NCI-H2029 treated with DMSO at 0.1 percent for 48 hours (cell line): ENCODE measurements at regions not wholly inside any gene's neighbourhood (a gene's known extent, or its start where the extent isn't known, plus 50 kb on each side); places are given as distances from the start of the nearest gene placed in this dataset.

Experiments
- DNase-seq: peaks from one replicate; lab custom pipeline; 2025; lab: John Stamatoyannopoulos, UW

- no peak for DNase-seq
These were observed 359.7 kb upstream of the PCDH15 start for GRCh38 chr10:55160655-55161283.

- no peak for DNase-seq
These were observed 357.6 kb upstream of the PCDH15 start for GRCh38 chr10:55158633-55159032.

- DNase-seq, result no peak
These were observed 345.0 kb upstream of the PCDH15 start for GRCh38 chr10:55146032-55146431.

GRCh38 chr10:55144001-55144400 is 343.0 kb upstream of the PCDH15 start:
- DNase-seq, result no peak

- no peak for DNase-seq
These were observed 340.9 kb upstream of the PCDH15 start for GRCh38 chr10:55141892-55142291.

GRCh38 chr10:55137063-55137462 is 336.0 kb upstream of the PCDH15 start:
- no peak for DNase-seq

- DNase-seq, result no peak
These were observed 303.7 kb upstream of the PCDH15 start for GRCh38 chr10:55104738-55105137.

- DNase-seq, result no peak
These were observed 297.4 kb upstream of the PCDH15 start for GRCh38 chr10:55098452-55098851.

- DNase-seq, result no peak
These were observed 290.8 kb upstream of the PCDH15 start for GRCh38 chr10:55091691-55092328.

GRCh38 chr10:55078121-55078520 is 277.1 kb upstream of the PCDH15 start:
- no peak for DNase-seq

- DNase-seq, result no peak
These were observed 264.2 kb upstream of the PCDH15 start for GRCh38 chr10:55065185-55065584.

GRCh38 chr10:55063811-55064210 is 262.8 kb upstream of the PCDH15 start:
- DNase-seq, result no peak

- no peak for DNase-seq
These were observed 261.3 kb upstream of the PCDH15 start for GRCh38 chr10:55062349-55062748.

- DNase-seq, result no peak
These were observed 257.8 kb upstream of the PCDH15 start for GRCh38 chr10:55058800-55059199.

- DNase-seq, result no peak
These were observed 250.5 kb upstream of the PCDH15 start for GRCh38 chr10:55051515-55051914.

- DNase-seq, result no peak
These were observed 247.9 kb upstream of the PCDH15 start for GRCh38 chr10:55048830-55049498.

GRCh38 chr10:55043540-55043939 is 242.5 kb upstream of the PCDH15 start:
- no peak for DNase-seq

GRCh38 chr10:55033061-55033460 is 232.0 kb upstream of the PCDH15 start:
- DNase-seq, result no peak

- DNase-seq, result no peak
These were observed 223.7 kb upstream of the PCDH15 start for GRCh38 chr10:55024713-55025112.

GRCh38 chr10:55019439-55019838 is 218.4 kb upstream of the PCDH15 start:
- DNase-seq, result no peak

- no peak for DNase-seq
These were observed 212.3 kb upstream of the PCDH15 start for GRCh38 chr10:55013318-55013717.

GRCh38 chr10:55002420-55002819 is 201.4 kb upstream of the PCDH15 start:
- no peak for DNase-seq

- DNase-seq, result no peak
These were observed 200.4 kb upstream of the PCDH15 start for GRCh38 chr10:55001422-55001821.

GRCh38 chr10:54993148-54993547 is 192.1 kb upstream of the PCDH15 start:
- DNase-seq, result no peak
